K562 (cell line): ENCODE measurements at regions not wholly inside any gene's neighbourhood (a gene's known extent, or its start where the extent isn't known, plus 50 kb on each side); places are given as distances from the start of the nearest gene placed in this dataset.

ENCODE experiments used
- CTBP1 ChIP-seq: fragments of 450-650 bp; IDR thresholded peaks from 2 replicates; pipeline ENCODE4 v1.6.1; 2016; ENCODE audit warnings: borderline replicate concordance
- DDX20 ChIP-seq: fragments of 450-650 bp; IDR thresholded peaks from 2 replicates; pipeline ENCODE4 v1.6.1; 2016; ENCODE audit warnings: missing genetic modification characterization, low read depth, mild to moderate bottlenecking, missing compliant biosample characterization, moderate library complexity
- EP300 ChIP-seq: IDR thresholded peaks from 2 replicates; pipeline ENCODE4 v1.6.1; 2012; ENCODE audit warnings: low read length, improper control_type of control experiment
- ETV1 ChIP-seq: fragments of 450-650 bp; conservative IDR thresholded peaks from 2 replicates; pipeline ENCODE4 v1.6.1; 2016; ENCODE audit warnings: missing genetic modification characterization, control low read depth, low read depth, missing compliant biosample characterization
- FOSL1 ChIP-seq: fragments of 200-800 bp; sonication (Bioruptor generic); conservative IDR thresholded peaks from 2 replicates; pipeline ENCODE4 v1.6.1; 2016; ENCODE audit warnings: missing genetic modification characterization, missing compliant biosample characterization
- GABPA ChIP-seq: fragments of 200-800 bp; sonication (Bioruptor generic); conservative IDR thresholded peaks from 2 replicates; pipeline ENCODE4 v1.6.1; 2016; ENCODE audit warnings: low read depth, missing genetic modification characterization, missing compliant biosample characterization
- HCFC1 ChIP-seq: IDR thresholded peaks from 2 replicates; pipeline ENCODE4 v1.6.1; 2012; ENCODE audit warnings: low read depth, low read length, improper control_type of control experiment
- HOXB6 ChIP-seq: fragments of 250-450 bp; sonication (Bioruptor Pico); IDR thresholded peaks from 2 replicates; pipeline ENCODE4 v1.5.1; 2022; ENCODE audit warnings: mild to moderate bottlenecking, borderline replicate concordance
- KAT2B ChIP-seq: IDR thresholded peaks from one replicate; pipeline ENCODE4 v1.6.1; 2012; ENCODE audit warnings: low read depth, mild to moderate bottlenecking, control low read depth, inconsistent platforms, low read length, moderate library complexity
- MEIS2 ChIP-seq: fragments of 450-650 bp; IDR thresholded peaks from 2 replicates; pipeline ENCODE4 v1.6.1; 2014; ENCODE audit warnings: mild to moderate bottlenecking; ENCODE audit not compliant: partially characterized antibody
- NR2C2 ChIP-seq, 2 experiments: fragments of 200-800 bp in 1 of 2; sonication (Bioruptor generic) in 1 of 2; sonication (generic) in 1 of 2; formaldehyde crosslinking in 1 of 2; IDR thresholded peaks; 2 replicates each; pipeline versions ENCODE4 v1.6.1 to v1.8.0; 2016 to 2022; ENCODE audit warnings: mild to moderate bottlenecking in 1 of 2, missing compliant biosample characterization in 1 of 2, missing genetic modification characterization in 1 of 2, missing genetic modification reagents in 1 of 2
- SMARCE1 ChIP-seq: fragments of 450-650 bp; IDR thresholded peaks from 2 replicates; pipeline ENCODE4 v1.7.1; 2016; ENCODE audit warnings: mild to moderate bottlenecking
- ZKSCAN8 ChIP-seq: fragments of 200-800 bp; sonication (Bioruptor generic); IDR thresholded peaks from 2 replicates; pipeline ENCODE4 v1.6.1; 2016; ENCODE audit warnings: missing genetic modification characterization, missing compliant biosample characterization
- ZNF324 ChIP-seq: fragments of 250-450 bp; sonication (Bioruptor Pico); IDR thresholded peaks from 2 replicates; pipeline ENCODE4 v1.4.0; 2020; ENCODE audit warnings: mild to moderate bottlenecking
- ZNF507 ChIP-seq: conservative IDR thresholded peaks from 2 replicates; pipeline ENCODE4 v1.6.1; 2017; ENCODE audit warnings: missing genetic modification characterization, missing compliant biosample characterization
- ZNF668 ChIP-seq: fragments of 250-450 bp; sonication (Bioruptor Pico); IDR thresholded peaks from 2 replicates; pipeline ENCODE4 v1.8.0; 2022; ENCODE audit warnings: mild to moderate bottlenecking, inconsistent platforms
- TF ChIP-seq, protein P1 (sequence below): sonication (generic); formaldehyde crosslinking; IDR thresholded peaks from 2 replicates; pipeline ENCODE4 v1.8.1; 2023; ENCODE audit warnings: mild to moderate bottlenecking, missing genetic modification reagents
- TF ChIP-seq, protein P2 (sequence below): sonication (generic); formaldehyde crosslinking; IDR thresholded peaks from 2 replicates; pipeline ENCODE4 v1.8.1; 2023; ENCODE audit warnings: missing genetic modification reagents, mild to moderate bottlenecking, borderline replicate concordance

DNA sequence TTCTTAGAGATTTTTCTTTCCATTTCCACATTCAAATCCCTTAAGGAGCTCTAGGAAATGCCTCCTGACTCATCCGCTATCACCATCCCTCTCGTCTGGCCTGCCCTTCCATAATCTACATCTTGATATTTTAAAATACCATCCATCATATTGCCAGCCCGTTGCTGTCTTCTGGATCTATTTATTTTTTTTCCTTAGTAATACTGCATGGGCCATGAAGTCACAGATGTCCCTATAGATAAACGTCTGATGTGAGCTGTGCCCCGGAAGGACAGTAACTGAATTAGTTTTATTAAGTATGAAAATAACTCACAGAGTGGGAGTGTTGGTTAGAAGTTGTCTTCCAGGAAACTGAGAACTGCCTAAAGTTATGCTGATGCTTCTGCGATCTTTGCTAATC is 76.2 kb downstream of the KLF6 start (continued):
- TF ChIP-seq KAT2B = no peak
- TF ChIP-seq NR2C2 (CRISPR knock-in tag; IDR thresholded peaks at IDR 0.05) = no peak
- peak; percentile 69; the same call in 1 of the 2 replicates for TF ChIP-seq NR2C2 (tag; IDR thresholded peaks at IDR 0.05)
- peak; percentile 33; the same call in 1 of the 2 replicates for TF ChIP-seq EP300
- peak; percentile 43 for TF ChIP-seq GABPA (tag)
- TF ChIP-seq ZNF324 (CRISPR knock-in tag) = no peak
- TF ChIP-seq, protein P1, sequence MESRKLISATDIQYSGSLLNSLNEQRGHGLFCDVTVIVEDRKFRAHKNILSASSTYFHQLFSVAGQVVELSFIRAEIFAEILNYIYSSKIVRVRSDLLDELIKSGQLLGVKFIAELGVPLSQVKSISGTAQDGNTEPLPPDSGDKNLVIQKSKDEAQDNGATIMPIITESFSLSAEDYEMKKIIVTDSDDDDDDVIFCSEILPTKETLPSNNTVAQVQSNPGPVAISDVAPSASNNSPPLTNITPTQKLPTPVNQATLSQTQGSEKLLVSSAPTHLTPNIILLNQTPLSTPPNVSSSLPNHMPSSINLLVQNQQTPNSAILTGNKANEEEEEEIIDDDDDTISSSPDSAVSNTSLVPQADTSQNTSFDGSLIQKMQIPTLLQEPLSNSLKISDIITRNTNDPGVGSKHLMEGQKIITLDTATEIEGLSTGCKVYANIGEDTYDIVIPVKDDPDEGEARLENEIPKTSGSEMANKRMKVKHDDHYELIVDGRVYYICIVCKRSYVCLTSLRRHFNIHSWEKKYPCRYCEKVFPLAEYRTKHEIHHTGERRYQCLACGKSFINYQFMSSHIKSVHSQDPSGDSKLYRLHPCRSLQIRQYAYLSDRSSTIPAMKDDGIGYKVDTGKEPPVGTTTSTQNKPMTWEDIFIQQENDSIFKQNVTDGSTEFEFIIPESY (CRISPR knock-in tag) = no peak
- TF ChIP-seq ZNF668 (CRISPR knock-in tag) = no peak
- TF ChIP-seq, protein P2, sequence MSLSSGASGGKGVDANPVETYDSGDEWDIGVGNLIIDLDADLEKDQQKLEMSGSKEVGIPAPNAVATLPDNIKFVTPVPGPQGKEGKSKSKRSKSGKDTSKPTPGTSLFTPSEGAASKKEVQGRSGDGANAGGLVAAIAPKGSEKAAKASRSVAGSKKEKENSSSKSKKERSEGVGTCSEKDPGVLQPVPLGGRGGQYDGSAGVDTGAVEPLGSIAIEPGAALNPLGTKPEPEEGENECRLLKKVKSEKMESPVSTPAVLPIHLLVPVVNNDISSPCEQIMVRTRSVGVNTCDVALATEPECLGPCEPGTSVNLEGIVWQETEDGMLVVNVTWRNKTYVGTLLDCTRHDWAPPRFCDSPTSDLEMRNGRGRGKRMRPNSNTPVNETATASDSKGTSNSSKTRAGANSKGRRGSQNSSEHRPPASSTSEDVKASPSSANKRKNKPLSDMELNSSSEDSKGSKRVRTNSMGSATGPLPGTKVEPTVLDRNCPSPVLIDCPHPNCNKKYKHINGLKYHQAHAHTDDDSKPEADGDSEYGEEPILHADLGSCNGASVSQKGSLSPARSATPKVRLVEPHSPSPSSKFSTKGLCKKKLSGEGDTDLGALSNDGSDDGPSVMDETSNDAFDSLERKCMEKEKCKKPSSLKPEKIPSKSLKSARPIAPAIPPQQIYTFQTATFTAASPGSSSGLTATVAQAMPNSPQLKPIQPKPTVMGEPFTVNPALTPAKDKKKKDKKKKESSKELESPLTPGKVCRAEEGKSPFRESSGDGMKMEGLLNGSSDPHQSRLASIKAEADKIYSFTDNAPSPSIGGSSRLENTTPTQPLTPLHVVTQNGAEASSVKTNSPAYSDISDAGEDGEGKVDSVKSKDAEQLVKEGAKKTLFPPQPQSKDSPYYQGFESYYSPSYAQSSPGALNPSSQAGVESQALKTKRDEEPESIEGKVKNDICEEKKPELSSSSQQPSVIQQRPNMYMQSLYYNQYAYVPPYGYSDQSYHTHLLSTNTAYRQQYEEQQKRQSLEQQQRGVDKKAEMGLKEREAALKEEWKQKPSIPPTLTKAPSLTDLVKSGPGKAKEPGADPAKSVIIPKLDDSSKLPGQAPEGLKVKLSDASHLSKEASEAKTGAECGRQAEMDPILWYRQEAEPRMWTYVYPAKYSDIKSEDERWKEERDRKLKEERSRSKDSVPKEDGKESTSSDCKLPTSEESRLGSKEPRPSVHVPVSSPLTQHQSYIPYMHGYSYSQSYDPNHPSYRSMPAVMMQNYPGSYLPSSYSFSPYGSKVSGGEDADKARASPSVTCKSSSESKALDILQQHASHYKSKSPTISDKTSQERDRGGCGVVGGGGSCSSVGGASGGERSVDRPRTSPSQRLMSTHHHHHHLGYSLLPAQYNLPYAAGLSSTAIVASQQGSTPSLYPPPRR = no peak
- peak; percentile 33; the same call in 1 of the 2 replicates for TF ChIP-seq CTBP1
- peak; percentile 75 for TF ChIP-seq FOSL1 (tag)
- no peak for TF ChIP-seq ZNF507 (tag)
- 0 out of 2 replicates have a peak, but pooled peaks have one; percentile 14 for TF ChIP-seq ETV1
- no peak for TF ChIP-seq ZKSCAN8
- TF ChIP-seq DDX20 (tag) = no peak
- TF ChIP-seq SMARCE1 = peak; percentile 30; the same call in 1 of the 2 replicates
- no peak for TF ChIP-seq HOXB6
- peak; percentile 96 for TF ChIP-seq MEIS2
- no peak for TF ChIP-seq HCFC1
